DMS53 (cell line): ENCODE measurements at regions not wholly inside any gene's neighbourhood (a gene's known extent, or its start where the extent isn't known, plus 50 kb on each side); places are given as distances from the start of the nearest gene placed in this dataset.
"Not testable (repeated sequence)": the region's sequence is repeated elsewhere in the genome, so short reads cannot be mapped to it uniquely, and the experiment has no call there.

Source experiments
- DNase-seq: peaks from one replicate; lab custom pipeline; 2025; lab: John Stamatoyannopoulos, UW

- no peak for DNase-seq
These were observed 64.2 kb downstream of the DACT2 start for GRCh38 chr6:168255283-168255881.

GRCh38 chr6:168252267-168252666 lies 67.3 kb downstream of the DACT2 start:
- DNase-seq, result no peak

GRCh38 chr6:168250250-168250649 lies 69.3 kb downstream of the DACT2 start:
- no peak for DNase-seq

GRCh38 chr6:168249746-168250145 lies 69.8 kb downstream of the DACT2 start:
- DNase-seq, result no peak

GRCh38 chr6:168248148-168248620 lies 71.4 kb downstream of the DACT2 start:
- no peak for DNase-seq

GRCh38 chr6:168247443-168248147 lies 72.0 kb downstream of the DACT2 start:
- peak; percentile 82 for DNase-seq

GRCh38 chr6:168244961-168245551 lies 74.5 kb downstream of the DACT2 start:
- DNase-seq, result peak; percentile 64

- no peak for DNase-seq
These were observed 75.7 kb downstream of the DACT2 start for GRCh38 chr6:168243812-168244376.

- DNase-seq, result no peak
These were observed 76.7 kb downstream of the DACT2 start for GRCh38 chr6:168242940-168243225.

GRCh38 chr6:168242111-168242939 lies 77.3 kb downstream of the DACT2 start:
- DNase-seq, result no peak

- DNase-seq, result no peak
These were observed 79.4 kb downstream of the DACT2 start for GRCh38 chr6:168240160-168240559.

- no peak for DNase-seq
These were observed 80.4 kb downstream of the DACT2 start for GRCh38 chr6:168239044-168239773.

GRCh38 chr6:168238159-168238909 lies 81.2 kb downstream of the DACT2 start:
- peak; percentile 14 for DNase-seq

- not testable (repeated sequence) for DNase-seq
These were observed 85.7 kb downstream of the DACT2 start for GRCh38 chr6:168233875-168234213.

GRCh38 chr6:168232989-168233874 lies 86.3 kb downstream of the DACT2 start:
- peak; percentile 58 for DNase-seq

GRCh38 chr6:168232528-168232927 lies 87.0 kb downstream of the DACT2 start:
- DNase-seq, result no peak

- no peak for DNase-seq
These were observed 87.5 kb downstream of the DACT2 start for GRCh38 chr6:168232062-168232461.

- no peak for DNase-seq
These were observed 88.1 kb downstream of the DACT2 start for GRCh38 chr6:168231393-168231957.

GRCh38 chr6:168229368-168229752 lies 90.2 kb downstream of the DACT2 start:
- DNase-seq, result no peak
